Tibial artery (tissue), 4 donors: ENCODE measurements at regions not wholly inside any gene's neighbourhood (a gene's known extent, or its start where the extent isn't known, plus 50 kb on each side); places are given as distances from the start of the nearest gene placed in this dataset.

Source experiments
- DNase-seq, 2 donors: peaks; one replicate each; pipeline ENCODE4 v3.0.0-alpha.2; 2019
- H3K27ac ChIP-seq, 2 donors: fragments of 200-600 bp; sonication (generic) in 1 of 2; 1 replicate in 1 of 2; 2 replicates in 1 of 2; pipeline ENCODE4 v1.5.1; 2018 to 2019; ENCODE audit warnings: mild to moderate bottlenecking in 1 of 2
- H3K27me3 ChIP-seq, 2 donors: fragments of 200-600 bp; sonication (generic) in 1 of 2; one replicate each; pipeline versions ENCODE4 v1.5.1 to v1.6.0; 2016 to 2019
- H3K36me3 ChIP-seq, 3 donors: fragments of 200-600 bp; sonication (generic) in 2 of 3; one replicate each; pipeline ENCODE4 v1.5.1; 2016 to 2019; ENCODE audit warnings: mild to moderate bottlenecking in 2 of 3
- H3K4me1 ChIP-seq, 4 donors: fragments of 200-600 bp; sonication (generic) in 2 of 4; 1 replicate in 3 of 4; 2 replicates in 1 of 4; pipeline ENCODE4 v1.5.1; 2016 to 2019
- H3K4me3 ChIP-seq, 2 donors: fragments of 200-600 bp; sonication (generic) in 1 of 2; 1 replicate in 1 of 2; 2 replicates in 1 of 2; pipeline ENCODE4 v1.5.1; 2018 to 2019; ENCODE audit warnings: mild to moderate bottlenecking in 2 of 2
- H3K9me3 ChIP-seq, 3 donors: fragments of 200-600 bp; sonication (generic) in 1 of 3; one replicate each; pipeline ENCODE4 v1.5.1; 2016 to 2019
- intact Hi-C: fragments of 100-400 bp; cut with DNase I; formaldehyde crosslinking; loops from one replicate; pipeline ENCODE4 v1.15.0; 2023; ENCODE audit warnings: low total_unique reads
- TF ChIP-seq, protein P1 (sequence below), 2 experiments: fragments of 200-600 bp in 1 of 2; fragments of 450-650 bp in 1 of 2; IDR thresholded peaks; one replicate each; pipeline ENCODE4 v1.5.1; 2017 to 2019; ENCODE audit warnings: antibody characterized with exemption in 2 of 2, mild to moderate bottlenecking in 1 of 2, moderate library complexity in 1 of 2

DNA sequence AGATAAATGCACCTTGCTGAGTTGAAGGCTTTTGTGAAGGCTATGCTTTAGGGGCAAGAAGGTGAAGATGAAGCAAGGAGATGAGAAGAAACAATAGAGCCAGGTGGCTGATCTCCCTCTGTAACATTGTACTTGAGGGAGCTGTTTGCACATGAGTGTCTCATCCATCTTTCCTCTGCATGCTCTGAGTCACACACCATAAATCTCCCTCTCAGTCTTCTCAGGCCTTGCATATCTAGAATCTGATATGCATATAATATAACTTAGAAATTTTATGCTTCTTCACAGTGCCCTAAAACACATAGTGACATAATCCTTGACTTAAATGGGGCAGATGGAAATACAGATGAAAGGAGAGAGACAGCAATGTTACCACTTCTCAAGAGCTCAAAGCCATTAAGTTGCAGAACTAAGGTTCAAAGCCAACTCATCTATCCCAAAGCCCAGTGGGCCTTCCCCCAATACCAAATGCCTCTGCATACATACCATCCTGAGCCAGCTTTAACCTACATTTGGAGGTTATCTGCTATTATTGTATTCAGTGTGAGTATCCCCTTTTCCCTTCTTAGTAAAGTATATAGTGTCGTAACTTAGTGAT, 62.4 kb upstream of the STXBP5 start:
- DNase-seq, result no peak
- Histone ChIP-seq H3K9me3 (no peaks in the 10 kb centered on the region), H3K27ac (no peak overlapping the region), H3K4me3 (no peak overlapping the region), H3K4me1 (no peaks in the 10 kb centered on the region), H3K36me3 (no peaks in the 10 kb centered on the region), H3K27me3 (no peaks in the 10 kb centered on the region)
- TF ChIP-seq, protein P1, sequence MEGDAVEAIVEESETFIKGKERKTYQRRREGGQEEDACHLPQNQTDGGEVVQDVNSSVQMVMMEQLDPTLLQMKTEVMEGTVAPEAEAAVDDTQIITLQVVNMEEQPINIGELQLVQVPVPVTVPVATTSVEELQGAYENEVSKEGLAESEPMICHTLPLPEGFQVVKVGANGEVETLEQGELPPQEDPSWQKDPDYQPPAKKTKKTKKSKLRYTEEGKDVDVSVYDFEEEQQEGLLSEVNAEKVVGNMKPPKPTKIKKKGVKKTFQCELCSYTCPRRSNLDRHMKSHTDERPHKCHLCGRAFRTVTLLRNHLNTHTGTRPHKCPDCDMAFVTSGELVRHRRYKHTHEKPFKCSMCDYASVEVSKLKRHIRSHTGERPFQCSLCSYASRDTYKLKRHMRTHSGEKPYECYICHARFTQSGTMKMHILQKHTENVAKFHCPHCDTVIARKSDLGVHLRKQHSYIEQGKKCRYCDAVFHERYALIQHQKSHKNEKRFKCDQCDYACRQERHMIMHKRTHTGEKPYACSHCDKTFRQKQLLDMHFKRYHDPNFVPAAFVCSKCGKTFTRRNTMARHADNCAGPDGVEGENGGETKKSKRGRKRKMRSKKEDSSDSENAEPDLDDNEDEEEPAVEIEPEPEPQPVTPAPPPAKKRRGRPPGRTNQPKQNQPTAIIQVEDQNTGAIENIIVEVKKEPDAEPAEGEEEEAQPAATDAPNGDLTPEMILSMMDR (IDR thresholded peaks at IDR 0.05), result no peak
- intact Hi-C loops, result no loop called here

DNA sequence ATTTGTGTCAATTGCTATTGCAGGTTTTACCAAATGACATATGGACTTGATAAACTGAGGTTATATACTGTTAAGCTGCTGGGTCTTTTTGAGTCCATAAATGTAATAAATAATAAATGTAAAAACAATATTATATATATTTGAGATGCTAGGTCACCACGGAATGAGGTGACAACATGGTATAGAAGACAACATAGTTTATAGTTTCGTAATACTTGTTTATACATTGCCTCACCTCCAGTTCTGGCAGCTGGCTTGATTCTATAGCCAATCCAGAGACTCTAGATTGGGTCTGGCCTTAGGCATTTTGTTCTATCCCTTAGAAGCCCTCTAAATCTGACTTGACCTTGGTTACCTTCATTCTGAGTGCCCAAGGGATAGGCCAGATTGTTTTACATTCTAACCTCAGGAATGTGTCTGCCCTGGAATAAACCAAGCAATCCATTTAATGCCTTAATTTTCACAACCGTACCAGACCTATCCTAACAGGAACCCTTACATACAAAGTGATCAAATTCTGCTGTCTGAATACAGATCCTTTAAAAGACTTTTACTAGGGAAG, 61.5 kb upstream of the STXBP5 start:
- intact Hi-C loops, result no loop called here
- Histone ChIP-seq H3K27me3 (no peaks in the 10 kb centered on the region), H3K9me3 (no peaks in the 10 kb centered on the region), H3K36me3 (no peaks in the 10 kb centered on the region), H3K4me3 (no peak overlapping the region), H3K27ac (no peak overlapping the region), H3K4me1 (no peaks in the 10 kb centered on the region)
- TF ChIP-seq, protein P1 (IDR thresholded peaks at IDR 0.05), result no peak
- DNase-seq, result no peak

DNA sequence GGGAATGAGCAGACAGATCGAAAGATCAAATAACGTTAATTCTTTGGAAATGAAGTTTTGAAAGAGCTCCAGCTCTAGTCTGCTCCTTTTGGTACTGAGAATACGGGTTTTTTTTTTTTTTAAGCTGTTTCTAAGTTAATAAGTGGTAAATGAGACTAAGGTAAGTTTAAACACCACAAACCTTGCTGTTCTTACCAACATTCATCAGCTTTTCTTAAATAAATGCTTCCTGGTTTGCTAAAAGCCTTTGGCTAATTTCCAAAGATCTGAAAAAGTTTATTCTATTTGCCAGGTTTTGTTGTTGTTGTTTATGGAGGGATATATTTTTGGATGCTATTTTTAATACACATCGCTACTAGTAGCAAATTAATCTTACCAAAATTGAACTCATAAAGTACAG, 55.1 kb upstream of the STXBP5 start:
- DNase-seq, result no peak
- intact Hi-C loops, result no loop called here
- H3K4me1 ChIP-seq, result no peaks in the 10 kb centered on the region
- TF ChIP-seq, protein P1 (IDR thresholded peaks at IDR 0.05), result no peak
- no peak overlapping the region for H3K4me3 ChIP-seq
- H3K27me3 ChIP-seq, result no peaks in the 10 kb centered on the region
- no peak overlapping the region for H3K27ac ChIP-seq
- H3K9me3 ChIP-seq, result no peaks in the 10 kb centered on the region
- no peaks in the 10 kb centered on the region for H3K36me3 ChIP-seq

DNA sequence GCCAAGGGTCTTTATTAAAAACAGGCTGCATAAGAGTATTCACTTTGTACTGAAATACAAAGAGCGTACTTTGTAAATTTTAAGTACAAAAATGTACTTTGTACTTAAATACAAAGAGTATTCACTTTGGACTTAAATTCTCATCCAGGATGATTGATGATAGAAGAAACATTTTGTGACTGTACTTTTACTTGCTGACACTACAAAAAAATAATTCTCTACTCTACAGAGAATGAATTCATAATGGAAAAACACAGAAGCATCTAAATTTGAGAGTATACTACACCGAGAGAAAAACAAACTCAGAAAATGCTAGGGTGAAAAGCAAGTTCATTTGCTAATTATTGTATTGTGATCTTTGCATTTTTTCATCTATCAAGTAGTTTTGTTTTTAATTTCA, 54.4 kb upstream of the STXBP5 start:
- Histone ChIP-seq H3K27me3 (no peaks in the 10 kb centered on the region), H3K27ac (no peak overlapping the region), H3K36me3 (no peaks in the 10 kb centered on the region), H3K4me3 (no peak overlapping the region), H3K4me1 (no peaks in the 10 kb centered on the region), H3K9me3 (no peaks in the 10 kb centered on the region)
- TF ChIP-seq, protein P1 (IDR thresholded peaks at IDR 0.05), result no peak
- intact Hi-C loops, result no loop called here
- DNase-seq, result no peak

DNA sequence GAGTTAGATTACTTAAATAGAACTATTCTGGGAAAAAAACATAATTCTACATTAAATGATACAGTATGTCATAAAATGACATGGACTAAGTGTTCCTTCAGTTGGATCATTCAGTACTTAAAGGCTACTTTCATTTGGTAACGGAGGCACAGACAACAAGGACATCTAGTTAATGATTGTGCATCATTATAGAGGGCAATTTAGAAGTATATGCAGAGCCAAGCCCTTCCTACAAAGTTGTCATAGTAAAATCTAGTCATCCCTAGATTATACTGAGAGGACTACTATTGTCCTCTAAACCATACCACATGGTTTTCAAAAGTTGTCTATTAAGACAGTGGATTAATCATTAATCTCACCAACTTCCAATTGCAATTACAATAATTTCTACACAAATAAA, 53.9 kb upstream of the STXBP5 start:
- no peaks in the 10 kb centered on the region for H3K27me3 ChIP-seq
- no peaks in the 10 kb centered on the region for H3K9me3 ChIP-seq
- TF ChIP-seq, protein P1 (IDR thresholded peaks at IDR 0.05), result no peak
- H3K4me3 ChIP-seq, result no peak overlapping the region
- DNase-seq, result no peak
- H3K4me1 ChIP-seq, result no peaks in the 10 kb centered on the region
- H3K27ac ChIP-seq, result no peak overlapping the region
- intact Hi-C loops, result no loop called here
- no peaks in the 10 kb centered on the region for H3K36me3 ChIP-seq
